ENCODE measurements at regions not wholly inside any gene's neighbourhood (a gene's known extent, or its start where the extent isn't known, plus 50 kb on each side); places are given as distances from the start of the nearest gene placed in this dataset.
A peak's percentile ranks its signal among the peaks of the same experiment; 100 is the strongest.

- TF ChIP-seq, protein P1, sequence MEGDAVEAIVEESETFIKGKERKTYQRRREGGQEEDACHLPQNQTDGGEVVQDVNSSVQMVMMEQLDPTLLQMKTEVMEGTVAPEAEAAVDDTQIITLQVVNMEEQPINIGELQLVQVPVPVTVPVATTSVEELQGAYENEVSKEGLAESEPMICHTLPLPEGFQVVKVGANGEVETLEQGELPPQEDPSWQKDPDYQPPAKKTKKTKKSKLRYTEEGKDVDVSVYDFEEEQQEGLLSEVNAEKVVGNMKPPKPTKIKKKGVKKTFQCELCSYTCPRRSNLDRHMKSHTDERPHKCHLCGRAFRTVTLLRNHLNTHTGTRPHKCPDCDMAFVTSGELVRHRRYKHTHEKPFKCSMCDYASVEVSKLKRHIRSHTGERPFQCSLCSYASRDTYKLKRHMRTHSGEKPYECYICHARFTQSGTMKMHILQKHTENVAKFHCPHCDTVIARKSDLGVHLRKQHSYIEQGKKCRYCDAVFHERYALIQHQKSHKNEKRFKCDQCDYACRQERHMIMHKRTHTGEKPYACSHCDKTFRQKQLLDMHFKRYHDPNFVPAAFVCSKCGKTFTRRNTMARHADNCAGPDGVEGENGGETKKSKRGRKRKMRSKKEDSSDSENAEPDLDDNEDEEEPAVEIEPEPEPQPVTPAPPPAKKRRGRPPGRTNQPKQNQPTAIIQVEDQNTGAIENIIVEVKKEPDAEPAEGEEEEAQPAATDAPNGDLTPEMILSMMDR (IDR thresholded peaks at IDR 0.05; ENCODE audit: control insufficient read depth, extremely low read depth, insufficient read depth), result no peak
- H3K4me3 ChIP-seq (ENCODE audit: low read depth, low read length), result no peak overlapping the region
- no peak for DNase-seq (ENCODE audit: low read depth)
These were observed 512.5 kb downstream of the TSN start for GRCh38 chr2:122267947-122268346.

GRCh38 chr2:122273785-122274419 is 518.5 kb downstream of the TSN start:
- TF ChIP-seq, protein P1 (IDR thresholded peaks at IDR 0.05; ENCODE audit: control insufficient read depth, extremely low read depth, insufficient read depth), result no peak
- no peak for DNase-seq (ENCODE audit: low read depth)
- H3K4me3 ChIP-seq (ENCODE audit: low read depth, low read length), result no peak overlapping the region

- DNase-seq (ENCODE audit: low read depth), result no peak
- TF ChIP-seq, protein P1 (IDR thresholded peaks at IDR 0.05; ENCODE audit: control insufficient read depth, extremely low read depth, insufficient read depth), result no peak
These were observed 522.5 kb downstream of the TSN start for GRCh38 chr2:122277956-122278355.

GRCh38 chr2:122300758-122301157 is 545.3 kb downstream of the TSN start:
- no peak for DNase-seq (ENCODE audit: low read depth)
- no peak overlapping the region for H3K4me3 ChIP-seq (ENCODE audit: low read depth, low read length)
- TF ChIP-seq, protein P1 (IDR thresholded peaks at IDR 0.05; ENCODE audit: control insufficient read depth, extremely low read depth, insufficient read depth), result 0 out of 2 replicates have a peak, but pooled peaks have one; percentile 16

More at GRCh38 chr2:122277956-122278355, 522.5 kb downstream of the TSN start:
- no peak overlapping the region for H3K4me3 ChIP-seq (ENCODE audit: low read depth, low read length)

- H3K4me3 ChIP-seq (ENCODE audit: low read depth, low read length), result no peak overlapping the region
- DNase-seq (ENCODE audit: low read depth), result no peak
- TF ChIP-seq, protein P1 (IDR thresholded peaks at IDR 0.05; ENCODE audit: control insufficient read depth, extremely low read depth, insufficient read depth), result no peak
These were observed 552.3 kb downstream of the TSN start for GRCh38 chr2:122307763-122308162.

- DNase-seq (ENCODE audit: low read depth), result no peak
- no peak overlapping the region for H3K4me3 ChIP-seq (ENCODE audit: low read depth, low read length)
- TF ChIP-seq, protein P1 (IDR thresholded peaks at IDR 0.05; ENCODE audit: control insufficient read depth, extremely low read depth, insufficient read depth), result no peak
These were observed 559.9 kb downstream of the TSN start for GRCh38 chr2:122315306-122315705.

Data from LNCaP clone FGC (cell line).